SU-DHL-6 (cell line): ENCODE measurements at regions not wholly inside any gene's neighbourhood (a gene's known extent, or its start where the extent isn't known, plus 50 kb on each side); places are given as distances from the start of the nearest gene placed in this dataset.

Source experiments
- CTCF ChIP-seq: fragments of 200-600 bp; sonication (generic); IDR thresholded peaks from one replicate; pipeline ENCODE4 v1.5.1; 2017; ENCODE audit warnings: antibody characterized with exemption, mild to moderate bottlenecking, low read length, moderate library complexity; ENCODE audit not compliant: insufficient read depth, poor library complexity, severe bottlenecking
- EZH2phosphoT487 ChIP-seq: fragments of 200-600 bp; sonication (generic), shearing (Covaris generic); conservative IDR thresholded peaks from 2 replicates; pipeline ENCODE4 v1.6.1; 2018; ENCODE audit warnings: mild to moderate bottlenecking, antibody characterized with exemption, low read length, moderate library complexity, mixed read lengths

- TF ChIP-seq CTCF (no peak), EZH2phosphoT487 (no peak)
Observed at GRCh38 chr3:101940521-101941317, 91.4 kb downstream of the NFKBIZ start.
